ENCODE measurements at regions not wholly inside any gene's neighbourhood (a gene's known extent, or its start where the extent isn't known, plus 50 kb on each side); places are given as distances from the start of the nearest gene placed in this dataset.

- H3K27ac ChIP-seq: no peak overlapping the region
- H3K36me3 ChIP-seq: no peaks in the 10 kb centered on the region
- in situ Hi-C loops (cut with MboI; ENCODE audit: low pct_ligation_motif_present in 1 of 4, low pct_unique_long_range_greater_than_20kb in 1 of 4, low sequenced_read_pairs in 3 of 4) (no loop called here), intact Hi-C loops (cut with DNase I; ENCODE audit: low total_unique reads) (no loop called here)
- no peaks in the 10 kb centered on the region for H3K9me3 ChIP-seq
- no peaks in the 10 kb centered on the region for H3K4me1 ChIP-seq
- no peak for DNase-seq
- no peaks in the 10 kb centered on the region for H3K27me3 ChIP-seq
- no peak overlapping the region for H3K4me3 ChIP-seq
- TF ChIP-seq CTCF (IDR thresholded peaks at IDR 0.05): no peak
Observed at GRCh38 chr4:160386846-160387245, 1284.0 kb downstream of the RAPGEF2 start.

GRCh38 chr4:160399826-160400225, 1296.9 kb downstream of the RAPGEF2 start:
- 83 to 86% methylated on average over 3 of the region's 3 CpGs for WGBS, 2 donors (ENCODE audit: low coverage in 1 of 2)
- in situ Hi-C loops (cut with MboI; ENCODE audit: low pct_ligation_motif_present in 1 of 4, low pct_unique_long_range_greater_than_20kb in 1 of 4, low sequenced_read_pairs in 3 of 4) (no loop called here), intact Hi-C loops (cut with DNase I; ENCODE audit: low total_unique reads) (no loop called here)

GRCh38 chr4:160403081-160403480, 1300.2 kb downstream of the RAPGEF2 start:
- Histone ChIP-seq H3K9me3 (no peaks in the 10 kb centered on the region), H3K36me3 (no peaks in the 10 kb centered on the region), H3K27ac (no peak overlapping the region), H3K4me1 (no peaks in the 10 kb centered on the region), H3K27me3 (no peaks in the 10 kb centered on the region), H3K4me3 (no peak overlapping the region)
- no peak for TF ChIP-seq POLR2A (IDR thresholded peaks at IDR 0.05)
- TF ChIP-seq POLR2AphosphoS5 (IDR thresholded peaks at IDR 0.05): no peak
- TF ChIP-seq EP300 (IDR thresholded peaks at IDR 0.05; ENCODE audit: low read depth): no peak
- TF ChIP-seq CTCF (IDR thresholded peaks at IDR 0.05): no peak
- 56 to 70% methylated on average over 1 to 2 of the region's 2 CpGs for WGBS, 2 donors (ENCODE audit: low coverage in 1 of 2)
- in situ Hi-C loops (cut with MboI; ENCODE audit: low pct_ligation_motif_present in 1 of 4, low pct_unique_long_range_greater_than_20kb in 1 of 4, low sequenced_read_pairs in 3 of 4) (no loop called here), intact Hi-C loops (cut with DNase I; ENCODE audit: low total_unique reads) (no loop called here)
- no peak for DNase-seq

More at GRCh38 chr4:160399826-160400225, 1296.9 kb downstream of the RAPGEF2 start:
- TF ChIP-seq EP300 (IDR thresholded peaks at IDR 0.05; ENCODE audit: low read depth): no peak
- no peak for TF ChIP-seq CTCF (IDR thresholded peaks at IDR 0.05)
- no peak for TF ChIP-seq POLR2AphosphoS5 (IDR thresholded peaks at IDR 0.05)
- TF ChIP-seq POLR2A (IDR thresholded peaks at IDR 0.05): no peak
- Histone ChIP-seq H3K4me3 (no peak overlapping the region), H3K27me3 (no peaks in the 10 kb centered on the region), H3K4me1 (no peaks in the 10 kb centered on the region), H3K9me3 (no peaks in the 10 kb centered on the region), H3K36me3 (no peaks in the 10 kb centered on the region), H3K27ac (no peak overlapping the region)
- DNase-seq: no peak

GRCh38 chr4:160406263-160406825, 1303.5 kb downstream of the RAPGEF2 start:
- H3K9me3 ChIP-seq: no peaks in the 10 kb centered on the region
- in situ Hi-C loops (cut with MboI; ENCODE audit: low pct_ligation_motif_present in 1 of 4, low pct_unique_long_range_greater_than_20kb in 1 of 4, low sequenced_read_pairs in 3 of 4) (no loop called here), intact Hi-C loops (cut with DNase I; ENCODE audit: low total_unique reads) (no loop called here)
- H3K4me1 ChIP-seq: no peaks in the 10 kb centered on the region
- TF ChIP-seq CTCF (IDR thresholded peaks at IDR 0.05) (no peak), POLR2AphosphoS5 (IDR thresholded peaks at IDR 0.05) (no peak), EP300 (IDR thresholded peaks at IDR 0.05; ENCODE audit: low read depth) (no peak), POLR2A (IDR thresholded peaks at IDR 0.05) (no peak)
- WGBS, 2 donors (ENCODE audit: low coverage in 1 of 2): 86 to 90% methylated on average over 5 of the region's 5 CpGs
- H3K4me3 ChIP-seq: no peak overlapping the region
- no peaks in the 10 kb centered on the region for H3K27me3 ChIP-seq
- no peaks in the 10 kb centered on the region for H3K36me3 ChIP-seq
- DNase-seq: no peak
- no peak overlapping the region for H3K27ac ChIP-seq
